ENCODE measurements at regions not wholly inside any gene's neighbourhood (a gene's known extent, or its start where the extent isn't known, plus 50 kb on each side); places are given as distances from the start of the nearest gene placed in this dataset.

GRCh38 chr7:3194501-3195141 lies 106.4 kb upstream of the SDK1 start:
- no peak for TF ChIP-seq CTCF (IDR thresholded peaks at IDR 0.05; ENCODE audit: low read depth, low read length)
- TF ChIP-seq EZH2phosphoT487 (IDR thresholded peaks at IDR 0.05; ENCODE audit: low read depth): no peak
- Histone ChIP-seq H3K79me2 (ENCODE audit: low read length) (no peaks in the 10 kb centered on the region), H3K9ac (ENCODE audit: low read length) (no peak overlapping the region), H4K20me1 (ENCODE audit: insufficient read depth, low read length) (no peaks in the 10 kb centered on the region), H3K4me2 (ENCODE audit: low read length) (no peak overlapping the region), H3K9me3 (ENCODE audit: insufficient read depth, low read length) (no peaks in the 10 kb centered on the region), H3K4me1 (ENCODE audit: low read length) (no peaks in the 10 kb centered on the region), H2AFZ (ENCODE audit: low read depth, low read length) (no peak overlapping the region), H3K4me3 (ENCODE audit: low read length) (no peak overlapping the region), H3K27me3 (ENCODE audit: low read depth, low read length) (no peaks in the 10 kb centered on the region), H3K27ac (ENCODE audit: low read length) (no peak overlapping the region), H3K36me3 (replicated peaks; ENCODE audit: low read depth, low read length) (no peaks in the 10 kb centered on the region)

- no peak overlapping the region for H3K9ac ChIP-seq (ENCODE audit: low read length)
These were observed 105.9 kb upstream of the SDK1 start for GRCh38 chr7:3195160-3195559.

GRCh38 chr7:3196629-3197400 lies 104.2 kb upstream of the SDK1 start:
- Histone ChIP-seq H3K4me2 (ENCODE audit: low read length) (no peak overlapping the region), H3K27me3 (ENCODE audit: low read depth, low read length) (no peaks in the 10 kb centered on the region), H4K20me1 (ENCODE audit: insufficient read depth, low read length) (no peaks in the 10 kb centered on the region), H3K4me3 (ENCODE audit: low read length) (no peak overlapping the region), H3K9me3 (ENCODE audit: insufficient read depth, low read length) (no peaks in the 10 kb centered on the region), H2AFZ (ENCODE audit: low read depth, low read length) (no peak overlapping the region), H3K4me1 (ENCODE audit: low read length) (no peaks in the 10 kb centered on the region), H3K79me2 (ENCODE audit: low read length) (no peaks in the 10 kb centered on the region), H3K36me3 (replicated peaks; ENCODE audit: low read depth, low read length) (no peaks in the 10 kb centered on the region), H3K27ac (ENCODE audit: low read length) (no peak overlapping the region), H3K9ac (ENCODE audit: low read length) (no peak overlapping the region)
- TF ChIP-seq EZH2phosphoT487 (IDR thresholded peaks at IDR 0.05; ENCODE audit: low read depth) (no peak), CTCF (IDR thresholded peaks at IDR 0.05; ENCODE audit: low read depth, low read length) (no peak)

More at GRCh38 chr7:3195160-3195559, 105.9 kb upstream of the SDK1 start:
- no peaks in the 10 kb centered on the region for H3K9me3 ChIP-seq (ENCODE audit: insufficient read depth, low read length)
- no peak overlapping the region for H3K27ac ChIP-seq (ENCODE audit: low read length)
- H3K36me3 ChIP-seq (replicated peaks; ENCODE audit: low read depth, low read length): no peaks in the 10 kb centered on the region
- H3K4me3 ChIP-seq (ENCODE audit: low read length): no peak overlapping the region
- no peak overlapping the region for H2AFZ ChIP-seq (ENCODE audit: low read depth, low read length)
- TF ChIP-seq EZH2phosphoT487 (IDR thresholded peaks at IDR 0.05; ENCODE audit: low read depth) (no peak), CTCF (IDR thresholded peaks at IDR 0.05; ENCODE audit: low read depth, low read length) (no peak)
- H3K4me2 ChIP-seq (ENCODE audit: low read length): no peak overlapping the region
- H3K4me1 ChIP-seq (ENCODE audit: low read length): no peaks in the 10 kb centered on the region
- no peaks in the 10 kb centered on the region for H3K79me2 ChIP-seq (ENCODE audit: low read length)
- H3K27me3 ChIP-seq (ENCODE audit: low read depth, low read length): no peaks in the 10 kb centered on the region
- H4K20me1 ChIP-seq (ENCODE audit: insufficient read depth, low read length): no peaks in the 10 kb centered on the region

GRCh38 chr7:3197567-3198213 lies 103.4 kb upstream of the SDK1 start:
- TF ChIP-seq CTCF (IDR thresholded peaks at IDR 0.05; ENCODE audit: low read depth, low read length) (no peak), EZH2phosphoT487 (IDR thresholded peaks at IDR 0.05; ENCODE audit: low read depth) (no peak)
- H3K4me2 ChIP-seq (ENCODE audit: low read length): no peak overlapping the region

More at GRCh38 chr7:3197567-3198213, 103.4 kb upstream of the SDK1 start:
- H3K36me3 ChIP-seq (replicated peaks; ENCODE audit: low read depth, low read length): no peaks in the 10 kb centered on the region
- no peak overlapping the region for H3K9ac ChIP-seq (ENCODE audit: low read length)
- H3K27ac ChIP-seq (ENCODE audit: low read length): no peak overlapping the region
- H3K79me2 ChIP-seq (ENCODE audit: low read length): no peaks in the 10 kb centered on the region
- no peaks in the 10 kb centered on the region for H3K4me1 ChIP-seq (ENCODE audit: low read length)
- no peaks in the 10 kb centered on the region for H4K20me1 ChIP-seq (ENCODE audit: insufficient read depth, low read length)
- H3K9me3 ChIP-seq (ENCODE audit: insufficient read depth, low read length): no peaks in the 10 kb centered on the region
- H3K27me3 ChIP-seq (ENCODE audit: low read depth, low read length): no peaks in the 10 kb centered on the region
- no peak overlapping the region for H2AFZ ChIP-seq (ENCODE audit: low read depth, low read length)
- no peak overlapping the region for H3K4me3 ChIP-seq (ENCODE audit: low read length)
